ENCODE measurements at regions not wholly inside any gene's neighbourhood (a gene's known extent, or its start where the extent isn't known, plus 50 kb on each side); places are given as distances from the start of the nearest gene placed in this dataset.

DNA sequence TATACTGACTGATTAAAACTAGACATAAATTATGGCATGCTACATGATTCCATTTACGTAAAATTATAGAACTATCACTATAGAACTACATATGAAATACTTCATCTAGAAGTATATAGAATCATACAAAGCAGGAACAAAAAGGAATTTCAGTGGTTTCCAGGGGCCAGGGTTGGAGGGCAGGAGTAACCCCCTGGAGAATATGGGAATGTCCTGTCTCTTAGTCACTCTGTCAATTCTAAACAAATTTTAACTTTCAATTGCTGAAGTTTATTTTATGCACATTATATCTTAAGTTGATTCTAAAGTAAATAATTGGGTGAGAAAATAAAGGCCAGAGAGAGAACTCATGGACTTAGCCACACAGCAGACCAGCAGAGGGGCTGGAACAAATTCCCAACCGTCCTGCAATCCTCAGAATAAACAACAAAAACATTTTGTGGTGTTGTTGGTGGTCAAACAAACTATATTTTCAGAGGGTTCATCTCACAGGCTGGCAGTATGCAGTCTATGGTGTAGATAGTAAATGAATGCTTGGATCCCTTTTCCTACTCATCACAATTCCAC is 476.9 kb upstream of the SLIT2 start:
- DNase-seq, result no peak

GRCh38 chr4:19772581-19772980 is 479.1 kb upstream of the SLIT2 start:
- no peak for DNase-seq

DNA sequence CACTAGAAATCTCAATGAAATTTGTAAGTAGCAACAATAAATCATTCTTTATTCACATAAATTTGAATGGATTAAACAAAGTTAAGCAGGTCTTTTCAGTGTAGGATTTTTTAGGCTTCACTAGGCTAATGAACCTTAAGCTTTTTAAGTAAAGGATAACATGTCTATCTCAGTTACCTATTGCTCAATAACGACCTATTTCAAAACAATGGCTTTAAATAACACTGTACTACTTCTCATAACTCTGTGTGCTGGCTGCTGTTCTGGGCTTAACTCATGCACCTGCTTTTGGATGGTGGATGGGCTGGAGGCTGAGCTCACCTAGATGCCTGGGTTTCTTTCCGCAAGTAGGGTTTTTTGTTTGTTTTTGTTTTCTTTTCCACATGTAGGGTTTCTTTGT is 495.0 kb upstream of the SLIT2 start:
- no peak for DNase-seq

DNA sequence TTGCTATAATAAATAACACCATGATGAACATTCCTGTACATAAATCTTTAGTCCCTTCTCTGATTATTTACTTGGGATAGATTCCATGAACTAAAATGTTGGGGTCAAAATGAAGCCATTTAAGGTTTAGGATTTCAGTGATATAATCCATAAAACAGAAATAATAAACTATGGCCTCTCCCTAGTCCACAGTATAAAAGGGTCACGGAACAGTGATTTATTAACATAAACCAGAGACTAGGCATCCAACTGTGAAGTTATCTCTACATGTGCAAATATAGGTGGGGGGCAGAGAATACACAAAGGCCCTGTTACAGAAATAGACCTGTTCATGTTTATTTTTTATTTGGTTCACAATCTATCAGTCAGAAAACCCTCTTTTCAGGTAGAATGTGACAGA is 499.1 kb upstream of the SLIT2 start:
- no peak for DNase-seq

DNA sequence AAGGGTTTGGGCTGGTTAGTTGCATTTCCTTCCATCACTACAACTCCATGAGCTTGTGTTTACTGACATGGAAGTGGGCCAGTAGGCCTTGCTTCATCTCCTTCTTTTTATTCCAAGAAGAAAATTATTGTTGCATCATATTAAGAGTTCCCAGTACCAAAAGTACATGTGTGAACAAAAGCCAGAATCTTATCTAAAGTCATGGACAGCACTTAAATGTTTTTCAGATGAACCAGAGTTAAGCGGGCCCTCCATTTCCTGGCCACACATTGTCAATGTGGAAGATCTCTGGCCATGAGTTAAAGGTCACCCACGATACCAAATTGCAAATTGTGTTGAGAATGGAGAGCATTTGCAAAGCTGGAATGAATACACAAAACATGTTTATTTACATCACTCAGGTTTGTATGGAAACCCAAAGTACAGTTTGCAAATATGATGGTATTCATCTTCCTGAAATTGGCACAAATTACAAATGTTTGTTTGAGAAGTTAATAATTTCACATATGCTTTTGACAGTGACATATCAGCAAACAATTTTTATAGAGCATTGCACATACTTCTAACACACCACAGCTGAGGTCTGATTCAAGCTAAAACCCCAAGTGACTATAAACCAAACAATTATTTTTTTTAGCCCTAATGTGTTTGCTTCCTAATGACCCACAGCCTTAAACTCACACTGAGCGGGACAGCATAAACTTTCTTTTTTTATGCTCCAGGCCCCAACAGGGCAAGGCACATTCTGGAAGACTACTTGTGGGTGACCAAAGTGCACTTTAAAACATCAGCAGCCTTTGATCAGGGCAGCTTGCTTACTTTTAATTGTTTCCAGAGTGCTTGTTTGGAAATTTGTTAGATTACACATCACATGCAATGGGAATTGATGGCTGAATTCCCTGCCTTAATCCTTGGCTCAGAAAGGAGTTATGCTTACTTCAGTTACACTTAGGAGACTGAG is 502.9 kb upstream of the SLIT2 start:
- DNase-seq, result no peak

DNA sequence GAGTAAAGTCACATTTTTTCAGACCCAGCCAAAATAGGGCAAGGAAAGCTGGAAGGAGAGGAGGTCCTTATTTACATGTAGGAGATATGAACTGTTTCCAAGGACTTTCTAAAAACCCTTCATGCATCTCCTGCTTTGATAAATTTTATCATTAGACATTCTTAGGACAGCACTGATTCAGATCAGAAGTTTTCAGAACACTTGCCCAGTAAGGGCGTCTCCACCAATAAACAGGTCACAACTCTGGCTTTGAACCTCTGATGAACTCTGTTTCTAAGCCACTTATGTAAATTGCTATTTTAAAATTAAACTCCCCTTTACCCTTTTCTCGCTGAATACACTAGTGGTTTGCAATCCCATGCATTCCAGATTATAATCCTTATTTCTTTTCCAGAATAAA is 505.3 kb upstream of the SLIT2 start:
- no peak for DNase-seq

- no peak for DNase-seq
Measured at GRCh38 chr4:19743115-19743638, 508.5 kb upstream of the SLIT2 start.

GRCh38 chr4:19739101-19739651 is 512.5 kb upstream of the SLIT2 start:
- DNase-seq, result no peak

DNA sequence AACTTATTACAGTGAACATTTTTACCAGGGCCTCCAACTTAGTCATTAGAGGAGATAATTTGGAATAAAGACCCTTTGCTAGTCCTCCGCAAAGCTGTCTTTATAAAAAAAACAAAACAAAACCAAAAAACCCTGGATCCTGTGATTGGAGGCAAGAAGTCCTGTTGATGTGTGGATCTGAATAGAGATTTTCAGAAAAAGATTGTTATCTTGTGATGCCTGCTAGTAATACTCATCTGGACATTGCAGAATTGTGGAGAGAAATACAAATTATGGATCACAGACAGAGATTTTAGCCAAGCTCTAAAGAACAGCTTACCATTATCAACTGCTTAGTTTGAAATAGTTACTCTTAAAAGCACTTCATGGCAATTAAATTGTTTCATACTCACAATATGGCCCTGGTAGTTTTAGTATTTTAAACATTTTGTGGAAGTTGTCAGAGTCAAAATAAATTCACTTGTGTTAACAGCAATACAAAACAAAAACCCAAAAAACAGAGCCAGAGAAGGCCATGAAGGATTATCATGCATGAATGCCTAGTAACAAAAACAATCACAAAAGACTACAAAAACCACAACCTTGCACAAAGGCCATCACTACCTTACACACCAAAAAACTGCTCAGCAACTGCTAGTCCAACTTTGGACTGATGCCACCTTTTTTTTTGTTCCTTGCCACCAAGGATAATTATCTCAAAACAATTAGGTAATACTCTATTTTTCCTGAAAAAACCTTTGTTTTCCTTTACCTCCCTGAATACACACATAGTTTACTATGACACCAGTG is 514.5 kb upstream of the SLIT2 start:
- no peak for DNase-seq

DNA sequence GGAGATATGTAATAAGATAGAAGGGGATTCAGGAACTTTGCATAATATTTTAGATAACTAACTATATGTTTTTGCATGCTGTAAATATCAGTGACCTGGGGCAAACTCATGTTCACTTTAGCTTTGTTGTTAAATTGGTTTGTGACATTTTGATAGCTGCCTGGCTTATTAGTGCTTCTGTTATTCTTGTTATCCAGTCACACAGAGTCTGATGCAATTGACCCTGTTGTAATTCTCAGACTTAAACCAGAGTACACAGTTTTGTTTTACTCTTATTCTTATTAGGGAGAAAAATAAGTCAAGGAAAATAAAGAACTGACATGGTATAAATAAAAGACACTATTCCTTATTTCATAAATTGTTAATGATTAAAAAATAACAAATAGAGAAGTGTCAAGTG is 516.7 kb upstream of the SLIT2 start:
- DNase-seq, result no peak

GRCh38 chr4:19729886-19730651 is 521.6 kb upstream of the SLIT2 start:
- no peak for DNase-seq

DNA sequence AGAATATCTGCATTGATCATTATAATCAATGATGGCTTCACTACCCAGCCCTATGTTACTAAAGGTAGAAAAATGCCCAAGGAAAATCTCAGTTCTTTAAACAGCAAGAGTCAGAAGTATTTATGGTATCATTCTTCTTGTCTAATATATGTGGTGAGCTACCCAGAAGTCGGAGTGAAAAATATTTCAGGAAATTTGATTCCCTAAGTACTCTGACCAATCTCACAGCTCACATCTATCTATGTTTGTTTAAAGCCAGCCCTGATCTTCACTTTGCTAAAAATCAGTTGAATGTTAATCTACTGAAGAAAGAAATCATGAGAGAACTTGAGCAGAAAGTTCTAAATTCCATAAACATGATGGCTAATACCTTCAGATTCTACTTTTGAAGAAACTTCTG is 522.9 kb upstream of the SLIT2 start:
- no peak for DNase-seq

GRCh38 chr4:19727141-19727540 is 524.6 kb upstream of the SLIT2 start:
- no peak for DNase-seq

DNA sequence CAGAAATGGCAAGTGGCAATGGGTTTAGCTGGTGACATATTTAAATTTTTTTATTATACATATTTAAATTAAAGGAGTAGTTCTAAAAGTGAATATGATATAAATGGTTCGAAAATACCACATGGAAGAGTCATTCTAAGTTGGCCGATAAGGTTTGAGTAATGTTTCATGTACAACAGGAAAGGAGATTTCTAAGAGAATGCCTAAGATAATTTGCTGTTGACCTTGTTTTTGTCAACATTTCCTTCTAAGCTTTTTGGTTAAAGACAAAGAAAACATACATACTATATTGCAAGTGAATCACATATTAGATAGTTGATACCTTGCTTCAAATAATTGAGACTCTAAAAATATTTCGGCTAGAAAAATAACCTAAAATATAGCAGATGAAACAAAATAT is 526.6 kb upstream of the SLIT2 start:
- no peak for DNase-seq

DNA sequence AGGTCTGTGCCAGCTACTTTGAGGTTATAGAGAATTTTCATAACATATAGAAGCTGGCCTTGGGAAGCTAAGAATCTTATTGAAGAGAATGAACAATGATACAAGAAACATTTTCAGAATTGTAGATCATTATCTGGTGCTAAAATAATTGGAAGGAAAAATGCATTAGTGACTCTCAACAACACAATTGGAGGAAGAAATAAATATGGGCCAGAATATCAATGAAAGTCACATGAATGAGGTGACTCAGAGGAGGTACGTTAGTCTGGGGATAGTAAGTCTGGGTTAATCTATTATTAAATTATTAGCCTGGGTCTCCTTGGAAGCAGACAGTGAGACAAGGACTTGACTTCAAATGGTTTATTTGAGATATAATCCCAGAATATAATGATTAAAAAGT is 529.3 kb upstream of the SLIT2 start:
- DNase-seq, result no peak

DNA sequence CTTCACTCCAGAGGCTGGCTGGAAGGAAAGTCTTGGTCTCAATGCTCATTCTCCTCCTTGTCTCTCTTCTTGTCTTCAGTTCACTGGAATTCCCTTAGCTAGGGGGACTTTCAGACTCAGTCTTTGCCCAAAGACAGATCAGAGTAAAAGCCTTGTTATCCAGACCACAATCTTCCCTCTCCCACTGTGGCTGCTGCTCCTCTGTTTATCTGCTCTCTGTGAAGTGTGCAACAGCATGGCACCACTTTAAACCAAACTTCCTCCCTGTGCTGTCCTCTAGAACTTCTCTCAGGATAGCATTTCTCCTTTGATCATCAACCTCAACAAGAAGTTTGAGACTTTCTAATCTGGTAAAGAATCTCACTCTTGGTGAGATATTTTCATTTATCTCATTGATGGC is 530.1 kb upstream of the SLIT2 start:
- no peak for DNase-seq

- DNase-seq, result no peak
Measured at GRCh38 chr4:19720610-19721009, 531.1 kb upstream of the SLIT2 start.

GRCh38 chr4:19720190-19720589 is 531.5 kb upstream of the SLIT2 start:
- DNase-seq, result no peak

GRCh38 chr4:19711871-19712270 is 539.8 kb upstream of the SLIT2 start:
- no peak for DNase-seq

DNA sequence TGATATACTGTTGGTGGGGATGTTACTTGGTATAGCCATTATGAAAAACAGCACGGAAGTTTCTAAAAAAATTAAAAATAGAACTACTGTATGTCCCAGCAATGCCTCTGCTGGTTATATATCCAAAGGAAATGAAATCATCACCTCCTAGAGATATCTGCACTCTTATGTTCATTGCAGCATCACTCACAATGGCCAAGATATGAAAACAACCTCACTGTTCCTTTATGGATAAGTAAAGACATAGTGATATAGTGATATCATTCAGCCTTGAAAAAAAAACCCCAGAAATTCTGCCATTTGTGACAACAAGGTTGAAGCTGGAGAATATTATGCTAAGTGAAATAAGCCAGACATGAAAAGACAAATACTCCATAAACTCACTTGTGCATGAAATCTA is 543.8 kb upstream of the SLIT2 start:
- no peak for DNase-seq

GRCh38 chr4:19703391-19703790 is 548.3 kb upstream of the SLIT2 start:
- no peak for DNase-seq

- no peak for DNase-seq
Measured at GRCh38 chr4:19700992-19701391, 550.7 kb upstream of the SLIT2 start.
